HG03280 (cell line): ENCODE measurements at regions not wholly inside any gene's neighbourhood (a gene's known extent, or its start where the extent isn't known, plus 50 kb on each side); places are given as distances from the start of the nearest gene placed in this dataset.

ENCODE experiments used
- ATAC-seq: cut with Tn5 transposase; IDR thresholded peaks from one replicate; pipeline ENCODE4 v1.9.1; 2021; ENCODE audit warnings: mild to moderate bottlenecking, moderate library complexity; ENCODE audit not compliant: unreplicated experiment

- no peak for ATAC-seq
Measured at GRCh38 chr2:120968307-120969015, 232.8 kb downstream of the GLI2 start.

- ATAC-seq: no peak
Measured at GRCh38 chr2:120969613-120970355, 234.1 kb downstream of the GLI2 start.

GRCh38 chr2:120971866-120972265, 236.2 kb downstream of the GLI2 start:
- ATAC-seq: no peak

- no peak for ATAC-seq
Measured at GRCh38 chr2:120972286-120972685, 236.6 kb downstream of the GLI2 start.

- no peak for ATAC-seq
Measured at GRCh38 chr2:120973196-120973595, 237.5 kb downstream of the GLI2 start.

GRCh38 chr2:120974950-120975349, 239.3 kb downstream of the GLI2 start:
- ATAC-seq: no peak

GRCh38 chr2:120976501-120977307, 241.0 kb downstream of the GLI2 start:
- ATAC-seq: no peak

GRCh38 chr2:120977582-120978358, 242.1 kb downstream of the GLI2 start:
- no peak for ATAC-seq

- no peak for ATAC-seq
Measured at GRCh38 chr2:120978359-120979050, 242.8 kb downstream of the GLI2 start.

GRCh38 chr2:120979398-120979797, 243.7 kb downstream of the GLI2 start:
- no peak for ATAC-seq

GRCh38 chr2:120979921-120980320, 244.3 kb downstream of the GLI2 start:
- no peak for ATAC-seq

GRCh38 chr2:120981443-120981842, 245.8 kb downstream of the GLI2 start:
- no peak for ATAC-seq

- no peak for ATAC-seq
Measured at GRCh38 chr2:120982598-120982997, 246.9 kb downstream of the GLI2 start.

- no peak for ATAC-seq
Measured at GRCh38 chr2:120983344-120983743, 247.7 kb downstream of the GLI2 start.

- no peak for ATAC-seq
Measured at GRCh38 chr2:120984046-120984445, 248.4 kb downstream of the GLI2 start.

GRCh38 chr2:120984452-120985173, 248.9 kb downstream of the GLI2 start:
- no peak for ATAC-seq

GRCh38 chr2:120985174-120985996, 249.7 kb downstream of the GLI2 start:
- no peak for ATAC-seq

GRCh38 chr2:120985997-120986651, 250.5 kb downstream of the GLI2 start:
- ATAC-seq: no peak
